GM18858 (cell line): ENCODE measurements at regions not wholly inside any gene's neighbourhood (a gene's known extent, or its start where the extent isn't known, plus 50 kb on each side); places are given as distances from the start of the nearest gene placed in this dataset.
"Not testable (repeated sequence)": the region's sequence is repeated elsewhere in the genome, so short reads cannot be mapped to it uniquely, and the experiment has no call there.

Experiments
- ATAC-seq: cut with Tn5 transposase; IDR thresholded peaks from one replicate; pipeline ENCODE4 v1.9.1; 2021; ENCODE audit not compliant: unreplicated experiment

DNA sequence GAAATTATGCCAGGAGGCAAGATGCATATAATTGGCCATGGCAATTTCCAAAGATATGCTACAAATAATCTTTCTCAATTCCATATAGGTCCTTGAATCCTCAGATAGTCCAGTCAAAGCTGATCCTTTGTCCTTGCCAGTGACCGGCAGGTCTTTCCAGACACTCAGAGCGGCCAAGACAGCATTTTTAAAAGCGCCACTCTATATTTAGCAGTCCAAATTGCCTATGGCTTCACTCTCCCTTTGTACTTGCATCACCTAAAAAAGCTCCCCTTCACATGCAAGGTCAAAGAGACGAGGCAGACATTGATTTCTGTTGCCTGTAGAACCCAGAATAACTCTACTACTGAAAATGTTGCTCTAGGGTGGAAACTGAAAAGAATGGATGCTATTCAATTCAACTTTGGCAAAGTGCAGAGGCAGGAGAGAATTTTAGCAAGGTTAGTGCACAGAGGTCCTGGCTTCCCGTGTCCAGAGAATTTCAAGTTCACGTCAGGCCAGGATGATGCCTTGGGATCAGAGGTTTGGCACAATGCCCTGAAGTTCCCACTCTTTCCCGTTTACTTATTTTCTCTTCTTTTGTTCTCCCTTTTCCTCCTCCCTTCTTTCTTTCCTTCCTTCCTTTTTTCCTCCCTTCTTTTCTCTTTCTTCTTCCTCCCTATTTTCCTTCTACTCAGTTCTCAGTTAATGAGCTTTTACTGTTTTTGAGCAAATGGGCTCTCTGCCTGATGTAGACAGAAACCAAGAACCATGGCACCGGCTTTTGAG lies 108.5 kb downstream of the KCNK1 start:
- ATAC-seq, result no peak

- no peak for ATAC-seq
These were observed 109.5 kb downstream of the KCNK1 start for GRCh38 chr1:233723387-233723786.

DNA sequence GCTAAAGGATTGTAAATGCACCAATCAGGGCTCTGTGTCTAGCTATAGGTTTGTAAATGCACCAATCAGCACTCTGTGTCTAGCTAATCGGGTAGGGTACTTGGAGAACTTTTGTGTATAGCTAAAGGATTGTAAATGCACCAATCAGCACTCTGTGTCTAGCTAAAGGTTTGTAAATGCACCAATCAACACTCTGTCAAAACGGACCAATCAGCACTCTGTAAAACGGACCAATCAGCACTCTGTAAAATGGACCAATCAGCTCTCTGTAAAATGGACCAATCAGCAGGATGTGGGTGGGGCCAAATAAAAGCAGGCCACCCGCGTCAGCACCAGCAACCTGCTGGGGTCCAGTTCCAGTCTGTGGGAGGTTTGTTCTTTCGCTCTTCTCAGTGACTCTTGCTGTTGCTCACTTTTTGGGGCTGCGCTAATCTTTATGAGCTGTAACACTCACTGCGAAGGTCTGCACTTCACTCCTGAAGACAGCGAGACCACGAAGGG lies 110.3 kb downstream of the KCNK1 start:
- ATAC-seq, result not testable (repeated sequence)

DNA sequence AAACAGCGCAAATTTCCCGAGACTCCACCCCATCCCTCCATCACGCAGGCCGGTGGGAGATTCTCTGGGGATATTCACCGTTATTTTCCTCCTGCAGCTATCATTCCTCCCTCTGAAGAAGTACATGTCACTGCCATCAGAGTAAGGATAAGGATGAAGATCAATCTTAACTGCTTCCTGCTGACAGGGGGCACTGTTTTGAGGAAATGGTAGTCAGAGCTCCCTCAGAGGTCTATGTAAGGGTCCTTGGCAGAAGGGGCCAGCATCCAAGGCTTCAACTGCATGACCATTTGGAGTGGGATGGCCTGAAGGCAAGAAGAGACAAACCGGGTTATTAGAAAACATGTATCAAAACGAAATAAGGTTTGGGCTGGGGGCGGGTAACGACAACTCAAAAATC lies 111.5 kb downstream of the KCNK1 start:
- ATAC-seq, result no peak

DNA sequence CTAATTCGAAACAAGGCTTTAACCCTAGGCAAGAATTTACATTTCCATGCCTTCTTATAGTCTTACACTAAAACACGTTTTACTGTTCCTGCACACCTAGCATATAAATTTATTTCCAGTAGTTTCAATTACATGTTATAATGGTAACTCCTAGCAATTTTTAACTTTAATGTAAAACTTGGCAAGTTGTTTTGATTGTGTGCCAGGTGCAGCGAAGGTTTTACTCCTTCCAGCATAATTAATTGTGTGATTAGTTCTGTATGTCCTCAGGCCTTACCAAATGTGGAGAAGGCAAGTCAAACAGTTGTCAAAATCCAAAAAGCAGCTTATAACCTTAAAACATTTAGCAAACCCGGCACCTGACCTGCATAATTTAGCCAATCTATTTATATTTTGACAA lies 114.8 kb downstream of the KCNK1 start:
- ATAC-seq, result no peak

DNA sequence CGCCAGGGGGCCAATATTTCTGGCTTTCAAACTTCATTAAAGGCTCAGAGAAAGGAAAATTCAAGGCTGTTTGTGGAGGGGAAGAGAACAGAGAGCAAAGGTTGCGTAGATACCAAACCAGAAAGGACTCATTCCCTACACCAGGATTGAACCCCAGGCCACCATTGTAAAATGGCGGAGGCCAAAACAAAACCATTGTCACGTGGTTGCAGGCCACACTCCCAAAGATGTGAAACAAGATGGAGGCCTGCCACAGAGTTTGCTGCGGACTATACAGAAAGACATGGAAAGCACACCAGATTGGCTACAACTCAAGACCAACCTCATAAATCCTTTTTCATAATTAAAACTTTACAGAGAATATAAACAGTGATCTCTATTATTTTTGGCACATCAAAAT lies 116.5 kb downstream of the KCNK1 start:
- ATAC-seq, result no peak

- ATAC-seq, result no peak
These were observed 116.9 kb downstream of the KCNK1 start for GRCh38 chr1:233730809-233731208.

- ATAC-seq, result no peak
These were observed 118.3 kb downstream of the KCNK1 start for GRCh38 chr1:233732206-233732605.

- ATAC-seq, result no peak
These were observed 120.5 kb downstream of the KCNK1 start for GRCh38 chr1:233734456-233734855.

- no peak for ATAC-seq
These were observed 121.4 kb downstream of the KCNK1 start for GRCh38 chr1:233735331-233735730.

DNA sequence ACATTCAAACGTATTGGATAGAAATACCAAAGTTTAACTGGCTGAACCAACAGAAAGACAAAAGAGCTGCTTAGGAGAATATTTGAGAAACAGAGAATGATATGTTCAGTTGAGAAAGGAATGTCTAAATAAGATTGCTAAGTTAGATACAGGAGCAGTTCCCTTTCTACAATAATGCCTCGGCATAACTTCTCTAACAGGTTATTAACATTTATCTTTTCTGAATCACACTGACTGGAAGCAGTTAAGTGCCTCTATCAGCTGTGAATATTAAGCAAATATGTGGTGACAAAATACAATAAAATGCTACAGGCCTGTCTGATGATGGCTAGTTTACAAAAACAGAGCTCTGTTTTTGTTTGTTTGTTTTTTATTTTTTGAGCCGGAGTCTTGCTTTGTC lies 121.9 kb downstream of the KCNK1 start:
- no peak for ATAC-seq

- ATAC-seq, result no peak
These were observed 123.4 kb downstream of the KCNK1 start for GRCh38 chr1:233737341-233737740.

DNA sequence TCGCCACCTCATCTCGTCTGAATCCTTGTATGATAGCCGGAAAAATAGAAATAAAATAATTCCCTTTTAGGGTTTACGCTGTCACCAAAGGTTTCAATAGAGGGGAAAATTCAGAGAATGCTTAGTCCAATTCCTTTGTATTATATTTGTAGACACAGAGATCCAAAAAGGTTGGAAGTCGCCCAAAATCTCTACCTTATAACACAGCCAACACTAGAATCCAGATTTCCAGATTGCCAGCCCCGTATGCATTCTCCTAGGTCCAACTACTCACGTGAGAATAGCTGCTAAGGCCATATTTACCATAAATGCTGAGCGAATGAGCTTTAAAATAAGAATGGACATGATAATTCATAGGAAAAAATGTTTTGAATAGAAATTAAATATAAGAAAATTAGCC lies 124.5 kb downstream of the KCNK1 start:
- no peak for ATAC-seq

GRCh38 chr1:233738850-233739249 lies 124.9 kb downstream of the KCNK1 start:
- ATAC-seq, result no peak

GRCh38 chr1:233744779-233745513 lies 131.0 kb downstream of the KCNK1 start:
- no peak for ATAC-seq

DNA sequence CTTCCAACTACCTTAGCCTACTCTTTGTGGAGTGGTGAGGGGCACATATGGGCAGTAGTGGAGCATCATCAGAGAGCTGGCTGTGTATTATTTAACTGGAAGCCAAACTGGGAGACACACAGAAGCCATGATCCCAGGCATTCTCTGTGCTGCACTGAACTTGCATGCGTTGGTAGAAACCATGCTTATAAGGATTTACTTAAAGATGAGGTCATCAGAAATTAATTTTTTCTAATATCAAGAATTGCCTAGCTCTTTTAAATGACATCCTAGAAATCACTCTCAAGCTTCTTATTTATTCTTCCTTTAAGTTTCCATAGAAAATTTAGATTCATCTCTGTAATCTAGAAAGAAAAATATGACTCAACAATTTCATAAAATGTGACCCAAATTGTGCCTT lies 136.2 kb downstream of the KCNK1 start:
- no peak for ATAC-seq

- no peak for ATAC-seq
These were observed 144.8 kb upstream of the SLC35F3 start for GRCh38 chr1:233759665-233760064.

DNA sequence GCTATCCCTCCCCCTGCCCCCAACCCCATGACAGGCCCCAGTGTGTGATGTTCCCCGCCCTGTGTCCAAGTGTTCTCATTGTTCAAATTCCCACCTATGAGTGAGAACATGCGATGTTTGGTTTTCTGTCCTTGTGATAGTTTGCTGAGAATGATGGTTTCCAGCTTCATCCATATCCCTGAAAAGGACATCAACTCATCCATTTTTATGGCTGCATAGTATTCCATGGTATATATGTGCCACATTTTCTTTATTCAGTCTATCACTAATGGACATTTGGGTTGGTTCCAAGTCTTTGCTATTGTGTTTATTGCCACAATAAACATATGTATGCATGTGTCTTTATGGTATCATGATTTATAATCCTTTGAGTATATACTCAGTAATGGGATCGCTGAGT lies 140.2 kb upstream of the SLC35F3 start:
- ATAC-seq, result not testable (repeated sequence)

- ATAC-seq, result no peak
These were observed 126.9 kb upstream of the SLC35F3 start for GRCh38 chr1:233777566-233777965.

- no peak for ATAC-seq
These were observed 124.4 kb upstream of the SLC35F3 start for GRCh38 chr1:233780049-233780448.

GRCh38 chr1:233782937-233783586 lies 121.4 kb upstream of the SLC35F3 start:
- no peak for ATAC-seq

DNA sequence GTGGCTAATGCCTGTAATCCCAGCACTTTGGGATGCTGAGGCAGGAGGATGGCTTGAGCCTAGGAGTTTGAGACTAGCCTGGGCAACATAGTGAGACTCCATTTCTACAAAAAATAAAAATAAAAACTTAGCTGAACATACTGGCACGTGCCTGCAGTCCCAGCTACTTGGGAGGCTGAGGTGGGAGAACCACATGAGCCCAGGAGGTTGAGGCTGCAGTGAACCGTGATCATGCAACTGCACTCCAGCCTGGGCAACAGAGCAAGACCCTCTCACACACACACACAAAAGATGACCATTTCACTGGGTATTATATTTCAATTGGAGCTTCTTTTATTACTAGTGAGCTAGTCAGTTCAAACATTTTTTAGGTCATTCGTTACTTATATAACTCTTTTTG lies 116.9 kb upstream of the SLC35F3 start:
- no peak for ATAC-seq
